Left cardiac atrium (tissue), 4 donors: ENCODE measurements at regions not wholly inside any gene's neighbourhood (a gene's known extent, or its start where the extent isn't known, plus 50 kb on each side); places are given as distances from the start of the nearest gene placed in this dataset.
"Not testable (repeated sequence)": the region's sequence is repeated elsewhere in the genome, so short reads cannot be mapped to it uniquely, and the experiment has no call there.

ENCODE experiments used
- ATAC-seq, 2 donors: fragments of 200-7000 bp; cut with Tn5 transposase; one replicate each; pipeline ENCODE4 v1.9.1; 2020; ENCODE audit warnings: mild to moderate bottlenecking in 2 of 2, moderate library complexity in 2 of 2
- DNase-seq: peaks from one replicate; pipeline ENCODE4 v3.0.0-alpha.2; 2020
- intact Hi-C, 2 donors: fragments of 100-400 bp; cut with DNase I; formaldehyde crosslinking; loops; one replicate each; pipeline versions ENCODE4 v1.14.1 to v1.15.1; 2022 to 2023
- donor health status: DM: no; HTN: yes; CAD: no.
- donor health status: DM: no; HTN: yes; CAD: no; lungs with severe emphysema.
- donor health status: DM: yes; HTN: yes; CAD: no.
- donor health status: Dilated cardiomyopathy.

- DNase-seq (no peak), ATAC-seq (no peak)
- intact Hi-C loops: no loop called here
These were observed 670.0 kb downstream of the SI start for GRCh38 chr3:164408326-164408725.

DNA sequence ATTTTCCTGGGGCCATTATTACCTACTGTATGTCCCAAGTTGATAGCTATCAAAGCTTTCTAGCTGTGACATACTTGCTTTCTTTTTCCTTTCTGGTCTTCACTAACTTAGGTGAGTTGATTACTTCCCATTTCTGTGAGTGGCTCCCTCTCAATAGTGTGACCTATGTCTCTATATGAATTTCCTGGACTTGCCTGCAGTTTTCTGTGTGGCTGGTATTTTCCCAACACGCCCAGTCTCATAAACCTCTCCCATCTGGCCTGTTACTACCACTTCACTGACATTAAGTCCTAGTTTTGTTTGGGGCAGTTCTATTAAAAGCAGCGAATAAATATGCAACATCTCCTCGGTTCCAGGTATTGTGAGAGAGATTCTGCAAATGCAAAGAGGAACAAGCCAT lies 671.2 kb downstream of the SI start:
- DNase-seq: no peak
- no peak for ATAC-seq
- intact Hi-C loops: no loop called here

DNA sequence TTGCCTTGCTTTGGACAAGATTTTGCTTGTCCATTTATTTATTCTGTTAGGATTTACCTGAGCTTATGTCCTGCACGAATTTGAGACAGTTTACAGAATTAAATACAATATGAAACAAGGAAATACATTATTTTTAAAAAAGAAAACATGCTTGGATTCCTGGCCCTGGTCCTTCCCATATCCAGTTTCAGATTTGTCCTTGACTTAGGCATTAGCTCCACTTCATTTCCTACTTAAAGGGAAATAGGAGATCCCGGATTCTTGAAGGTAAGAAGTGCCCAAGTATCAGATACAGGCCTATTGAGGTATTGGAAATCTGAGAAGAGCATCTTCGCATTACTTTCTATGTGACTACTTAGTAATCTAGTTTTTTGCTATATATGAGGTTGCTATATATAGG lies 672.0 kb downstream of the SI start:
- no peak for ATAC-seq
- intact Hi-C loops: no loop called here
- DNase-seq: no peak

GRCh38 chr3:164401923-164402322 lies 676.4 kb downstream of the SI start:
- ATAC-seq (no peak), DNase-seq (no peak)
- intact Hi-C loops: no loop called here

DNA sequence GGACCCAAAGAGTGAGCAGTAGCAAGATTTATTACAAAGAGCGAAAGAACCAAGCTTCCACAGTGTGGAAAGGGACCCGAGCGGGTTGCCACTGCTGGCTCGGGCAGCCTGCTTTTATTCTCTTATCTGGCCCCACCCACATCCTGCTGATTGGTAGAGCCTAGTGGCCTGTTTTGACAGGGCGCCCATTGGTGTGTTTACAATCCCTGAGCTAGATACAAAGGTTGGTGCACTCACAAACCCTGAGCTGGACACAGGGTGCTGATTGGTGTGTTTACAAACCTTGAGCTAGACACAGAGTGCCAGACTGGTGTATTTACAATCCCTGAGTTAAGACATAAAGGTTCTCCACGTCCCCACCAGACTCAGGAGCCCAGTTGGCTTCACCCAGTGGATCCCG lies 676.9 kb downstream of the SI start:
- not testable (repeated sequence) for DNase-seq, ATAC-seq

GRCh38 chr3:164397462-164397861 lies 680.8 kb downstream of the SI start:
- intact Hi-C loops: no loop called here
- DNase-seq (no peak), ATAC-seq (no peak)

More for the DNA sequence above, 676.9 kb downstream of the SI start:
- intact Hi-C loops: not testable (repeated sequence)

- no peak for ATAC-seq
- no peak for DNase-seq
- intact Hi-C loops: no loop called here
These were observed 685.1 kb downstream of the SI start for GRCh38 chr3:164393171-164393570.

GRCh38 chr3:164390046-164390445 lies 688.2 kb downstream of the SI start:
- ATAC-seq (no peak), DNase-seq (no peak)
- intact Hi-C loops: no loop called here

DNA sequence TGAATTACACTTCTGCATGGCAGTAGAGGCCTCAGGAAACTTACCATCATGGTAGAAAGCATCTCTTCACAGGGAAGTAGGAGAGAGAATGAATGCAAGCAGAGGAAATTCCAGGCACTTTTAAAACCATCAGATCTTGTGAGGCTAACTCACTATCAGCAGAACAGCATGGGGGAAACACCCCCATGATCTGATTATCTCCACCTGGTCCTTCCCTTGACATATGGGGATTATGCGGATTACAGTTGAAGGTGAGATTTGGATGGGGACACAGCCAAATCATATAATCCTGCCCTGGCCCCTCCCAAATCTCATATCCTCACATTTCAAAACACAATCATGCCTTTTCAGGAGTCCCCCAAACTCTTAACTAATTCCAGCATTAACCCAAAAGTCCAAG lies 691.1 kb downstream of the SI start:
- intact Hi-C loops: no loop called here
- no peak for ATAC-seq

DNA sequence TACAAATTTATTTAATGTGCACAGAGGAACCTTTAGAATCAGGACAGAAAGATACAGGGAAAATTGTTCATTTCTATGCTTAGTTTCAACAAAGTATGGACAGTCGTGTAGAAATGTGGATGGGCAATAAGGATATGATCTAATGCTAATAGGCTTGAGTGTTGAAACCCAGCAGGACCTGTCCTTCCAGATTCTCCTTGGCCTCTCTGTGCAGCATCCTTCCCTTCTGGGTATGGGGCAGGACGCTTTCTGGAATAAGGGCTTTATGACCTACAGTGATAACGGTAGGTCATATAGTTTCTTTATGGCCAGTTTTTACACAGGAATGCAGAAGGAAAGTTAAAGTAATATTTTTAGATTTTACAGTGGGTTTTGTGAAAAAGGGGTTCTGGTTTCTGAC lies 698.1 kb downstream of the SI start:
- ATAC-seq: no peak
- no peak for DNase-seq
- intact Hi-C loops: no loop called here

More for the DNA sequence above, 691.1 kb downstream of the SI start:
- no peak for DNase-seq

DNA sequence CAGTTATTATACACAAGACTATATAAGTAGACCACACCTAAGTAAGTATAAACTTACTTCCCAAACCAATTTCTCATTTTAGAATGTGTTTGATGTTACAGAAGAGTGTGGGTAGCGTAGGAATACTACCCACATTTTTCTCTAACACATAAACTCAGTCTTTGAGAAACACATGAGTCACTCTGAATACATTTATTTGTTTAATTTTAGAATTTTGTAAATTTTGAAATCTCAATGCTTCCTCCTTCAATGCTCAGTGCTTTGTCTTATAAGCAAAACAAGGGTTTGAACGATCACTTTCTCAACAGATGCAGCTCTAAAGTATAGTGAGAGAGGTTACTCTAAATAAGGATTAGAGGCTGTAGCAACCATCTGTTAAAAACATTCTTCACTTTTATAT lies 700.8 kb downstream of the SI start:
- no peak for ATAC-seq
- no peak for DNase-seq
- intact Hi-C loops: no loop called here

DNA sequence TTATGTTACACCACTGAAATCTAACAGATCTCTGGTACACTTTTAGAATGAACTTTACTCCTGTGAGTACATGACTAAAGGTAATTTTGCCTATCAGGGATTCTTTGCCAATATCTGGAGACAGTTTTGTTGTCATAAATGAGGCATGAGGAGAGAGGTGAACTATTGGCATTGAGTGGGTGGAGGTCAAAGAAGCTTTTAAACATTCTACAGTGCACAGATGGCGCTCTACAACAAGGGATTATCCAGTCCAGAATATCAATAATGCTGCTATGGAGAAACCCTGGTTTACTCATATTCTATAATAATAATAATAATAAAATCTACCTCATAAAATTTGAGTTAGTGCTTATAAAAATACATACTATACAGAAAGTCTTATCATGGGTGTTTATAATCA lies 702.3 kb downstream of the SI start:
- intact Hi-C loops: no loop called here
- ATAC-seq (no peak), DNase-seq (no peak)

GRCh38 chr3:164375538-164375937 lies 702.8 kb downstream of the SI start:
- no peak for DNase-seq

GRCh38 chr3:164371681-164372080 lies 706.6 kb downstream of the SI start:
- ATAC-seq (no peak), DNase-seq (no peak)
- intact Hi-C loops: no loop called here

More at GRCh38 chr3:164375538-164375937, 702.8 kb downstream of the SI start:
- no peak for ATAC-seq
- intact Hi-C loops: no loop called here

GRCh38 chr3:164370970-164371369 lies 707.3 kb downstream of the SI start:
- ATAC-seq (peak in 1 of 2 donors; percentile 12), DNase-seq (no peak)
- intact Hi-C loops: no loop called here

DNA sequence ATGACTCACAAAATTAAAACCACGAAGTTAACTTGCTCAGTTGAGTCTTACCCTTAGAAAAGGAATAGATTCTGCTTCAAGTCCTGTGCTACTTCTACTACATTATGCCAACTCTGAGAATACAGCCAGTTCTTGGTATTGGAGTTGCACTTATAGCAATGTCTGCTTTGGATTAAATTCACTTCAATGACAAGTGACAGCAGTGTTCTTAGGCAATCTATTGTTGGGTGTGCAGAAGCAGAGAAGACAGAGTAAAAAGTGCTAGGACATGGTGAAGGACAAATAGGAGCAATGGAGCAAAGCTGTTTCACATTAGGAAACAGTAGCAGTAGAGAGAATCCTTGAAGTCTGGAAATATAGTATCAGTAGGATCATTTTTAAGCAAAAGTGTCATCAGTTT lies 713.1 kb downstream of the SI start:
- intact Hi-C loops: no loop called here
- ATAC-seq: peak; percentile 19 to 35

DNA sequence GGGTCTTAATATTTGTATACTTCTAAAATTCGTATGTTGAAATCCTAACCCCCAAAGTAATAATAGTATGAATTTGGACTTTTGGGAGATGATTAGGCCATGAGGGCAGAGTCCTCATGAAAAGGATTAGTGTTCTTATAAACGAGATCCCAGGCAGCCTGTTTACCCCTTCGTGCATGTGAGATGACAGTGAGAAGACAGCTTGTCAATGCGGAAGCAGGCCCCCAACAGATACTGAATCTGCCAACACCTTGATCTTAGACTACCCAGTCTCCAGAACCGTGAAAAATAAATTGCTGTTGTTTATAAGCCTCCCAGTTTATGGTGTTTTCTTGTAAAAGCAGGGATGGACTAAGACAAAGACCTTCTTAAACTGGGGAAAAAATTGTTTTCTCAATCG lies 714.2 kb downstream of the SI start:
- DNase-seq (no peak), ATAC-seq (no peak)
- intact Hi-C loops: no loop called here

More for the DNA sequence above, 713.1 kb downstream of the SI start:
- no peak for DNase-seq

- DNase-seq (no peak), ATAC-seq (no peak)
- intact Hi-C loops: no loop called here
These were observed 717.4 kb downstream of the SI start for GRCh38 chr3:164360738-164361406.

- DNase-seq: no peak
- no peak for ATAC-seq
- intact Hi-C loops: no loop called here
These were observed 718.2 kb downstream of the SI start for GRCh38 chr3:164360078-164360578.

DNA sequence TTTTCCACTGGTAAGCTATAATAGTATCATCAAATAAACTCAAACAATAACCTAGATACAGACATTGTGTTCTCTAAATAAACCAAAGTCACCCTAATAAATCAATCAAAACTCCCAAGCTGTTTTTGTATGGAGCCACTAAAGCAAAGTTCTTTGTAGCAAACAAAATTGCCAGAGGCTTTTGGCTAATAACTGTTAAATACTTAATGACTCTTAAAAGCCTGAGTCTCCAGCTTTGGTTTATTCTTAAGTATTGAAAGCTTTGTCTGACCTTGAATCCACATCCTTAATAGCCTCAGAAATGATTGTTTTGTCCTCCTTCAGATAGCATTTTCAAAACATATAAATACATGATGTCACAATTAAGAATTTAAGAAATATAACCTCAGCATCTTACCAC lies 725.3 kb downstream of the SI start:
- DNase-seq (no peak), ATAC-seq (no peak)
- intact Hi-C loops: no loop called here

GRCh38 chr3:164351131-164351530 lies 727.2 kb downstream of the SI start:
- intact Hi-C loops: no loop called here
- no peak for ATAC-seq

More at GRCh38 chr3:164351131-164351530, 727.2 kb downstream of the SI start:
- DNase-seq: no peak
